ENCODE measurements at regions not wholly inside any gene's neighbourhood (a gene's known extent, or its start where the extent isn't known, plus 50 kb on each side); places are given as distances from the start of the nearest gene placed in this dataset.

- Histone ChIP-seq H4K8ac (ENCODE audit: low read depth, low read length) (no peak overlapping the region), H3K36me3 (ENCODE audit: control insufficient read depth, insufficient read depth, low read length) (no peaks in the 10 kb centered on the region), H2BK15ac (replicated peaks; ENCODE audit: low read depth) (no peak overlapping the region), H3K27me3 (ENCODE audit: insufficient read depth, low read length, poor library complexity) (no peaks in the 10 kb centered on the region), H3K4ac (ENCODE audit: low read depth, low read length) (no peak overlapping the region), H3K4me1 (ENCODE audit: control insufficient read depth, low read depth, low read length) (peaks cover 2% of the 10 kb centered on the region), H3K18ac (ENCODE audit: low read length) (no peak overlapping the region), H3K79me1 (ENCODE audit: low read length) (no peaks in the 10 kb centered on the region), H3K79me2 (ENCODE audit: control insufficient read depth, insufficient read depth, low read length) (no peaks in the 10 kb centered on the region), H3K23ac (ENCODE audit: low read length) (no peak overlapping the region), H3K27ac (ENCODE audit: low read depth, low read length) (no peak overlapping the region), H2AK5ac (ENCODE audit: low read length) (no peak overlapping the region), H3K4me3 (ENCODE audit: low read length) (no peak overlapping the region), H2BK120ac (ENCODE audit: low read depth, low read length) (no peak overlapping the region), H3K9ac (ENCODE audit: low read length) (no peak overlapping the region), H3K56ac (ENCODE audit: low read length) (no peak overlapping the region), H2BK5ac (ENCODE audit: low read length) (no peak overlapping the region), H3K4me2 (ENCODE audit: low read length) (no peak overlapping the region), H4K5ac (ENCODE audit: low read length) (no peak overlapping the region)
- DNase-seq: no peak
- no CpG with 5 or more reads among the region's 4 CpGs for WGBS (ENCODE audit: extremely low coverage, insufficient coverage, low lambda C conversion rate)
Observed at GRCh38 chr5:58069846-58070245, 390.0 kb downstream of the PLK2 start.

GRCh38 chr5:58069016-58069705 is 390.7 kb downstream of the PLK2 start:
- Histone ChIP-seq H4K8ac (ENCODE audit: low read depth, low read length) (no peak overlapping the region), H3K4ac (ENCODE audit: low read depth, low read length) (no peak overlapping the region), H3K4me3 (ENCODE audit: low read length) (no peak overlapping the region), H3K36me3 (ENCODE audit: control insufficient read depth, insufficient read depth, low read length) (no peaks in the 10 kb centered on the region), H3K27ac (ENCODE audit: low read depth, low read length) (no peak overlapping the region), H3K79me2 (ENCODE audit: control insufficient read depth, insufficient read depth, low read length) (no peaks in the 10 kb centered on the region), H4K5ac (ENCODE audit: low read length) (no peak overlapping the region), H2BK15ac (replicated peaks; ENCODE audit: low read depth) (no peak overlapping the region), H3K18ac (ENCODE audit: low read length) (no peak overlapping the region), H3K4me1 (ENCODE audit: control insufficient read depth, low read depth, low read length) (peaks cover 2% of the 10 kb centered on the region), H2BK120ac (ENCODE audit: low read depth, low read length) (no peak overlapping the region), H2BK5ac (ENCODE audit: low read length) (no peak overlapping the region), H3K56ac (ENCODE audit: low read length) (no peak overlapping the region), H2AK5ac (ENCODE audit: low read length) (no peak overlapping the region), H3K23ac (ENCODE audit: low read length) (no peak overlapping the region), H3K4me2 (ENCODE audit: low read length) (no peak overlapping the region), H3K79me1 (ENCODE audit: low read length) (no peaks in the 10 kb centered on the region), H3K27me3 (ENCODE audit: insufficient read depth, low read length, poor library complexity) (no peaks in the 10 kb centered on the region), H3K9ac (ENCODE audit: low read length) (no peak overlapping the region)
- DNase-seq: no peak
- no CpG with 5 or more reads among the region's 31 CpGs for WGBS (ENCODE audit: extremely low coverage, insufficient coverage, low lambda C conversion rate)

- Histone ChIP-seq H3K79me2 (ENCODE audit: control insufficient read depth, insufficient read depth, low read length) (no peaks in the 10 kb centered on the region), H4K5ac (ENCODE audit: low read length) (no peak overlapping the region), H2AK5ac (ENCODE audit: low read length) (no peak overlapping the region), H3K18ac (ENCODE audit: low read length) (no peak overlapping the region), H3K27ac (ENCODE audit: low read depth, low read length) (no peak overlapping the region), H3K4me2 (ENCODE audit: low read length) (no peak overlapping the region), H2BK120ac (ENCODE audit: low read depth, low read length) (no peak overlapping the region), H3K36me3 (ENCODE audit: control insufficient read depth, insufficient read depth, low read length) (no peaks in the 10 kb centered on the region), H3K4me3 (ENCODE audit: low read length) (no peak overlapping the region), H2BK15ac (replicated peaks; ENCODE audit: low read depth) (no peak overlapping the region), H3K56ac (ENCODE audit: low read length) (no peak overlapping the region), H2BK5ac (ENCODE audit: low read length) (no peak overlapping the region), H3K79me1 (ENCODE audit: low read length) (no peaks in the 10 kb centered on the region), H3K4ac (ENCODE audit: low read depth, low read length) (no peak overlapping the region), H4K8ac (ENCODE audit: low read depth, low read length) (no peak overlapping the region), H3K9ac (ENCODE audit: low read length) (no peak overlapping the region), H3K27me3 (ENCODE audit: insufficient read depth, low read length, poor library complexity) (no peaks in the 10 kb centered on the region), H3K23ac (ENCODE audit: low read length) (no peak overlapping the region), H3K4me1 (ENCODE audit: control insufficient read depth, low read depth, low read length) (no peaks in the 10 kb centered on the region)
- WGBS (ENCODE audit: extremely low coverage, insufficient coverage, low lambda C conversion rate): no CpG with 5 or more reads among the region's 1 CpG
- no peak for DNase-seq
Observed at GRCh38 chr5:58066557-58066956, 393.3 kb downstream of the PLK2 start.

- no peak overlapping the region for H3K18ac ChIP-seq (ENCODE audit: low read length)
- H3K23ac ChIP-seq (ENCODE audit: low read length): no peak overlapping the region
- H3K4me2 ChIP-seq (ENCODE audit: low read length): no peak overlapping the region
- no peak for DNase-seq
- H3K4me1 ChIP-seq (ENCODE audit: control insufficient read depth, low read depth, low read length): no peaks in the 10 kb centered on the region
- H2BK120ac ChIP-seq (ENCODE audit: low read depth, low read length): no peak overlapping the region
- H3K79me2 ChIP-seq (ENCODE audit: control insufficient read depth, insufficient read depth, low read length): no peaks in the 10 kb centered on the region
- no peak overlapping the region for H2BK15ac ChIP-seq (replicated peaks; ENCODE audit: low read depth)
- no peak overlapping the region for H3K9ac ChIP-seq (ENCODE audit: low read length)
- no peak overlapping the region for H3K4ac ChIP-seq (ENCODE audit: low read depth, low read length)
- H2AK5ac ChIP-seq (ENCODE audit: low read length): no peak overlapping the region
- no peak overlapping the region for H2BK5ac ChIP-seq (ENCODE audit: low read length)
- no peak overlapping the region for H3K4me3 ChIP-seq (ENCODE audit: low read length)
- no peak overlapping the region for H3K27ac ChIP-seq (ENCODE audit: low read depth, low read length)
- H4K8ac ChIP-seq (ENCODE audit: low read depth, low read length): no peak overlapping the region
- H3K36me3 ChIP-seq (ENCODE audit: control insufficient read depth, insufficient read depth, low read length): no peaks in the 10 kb centered on the region
- no peaks in the 10 kb centered on the region for H3K79me1 ChIP-seq (ENCODE audit: low read length)
- no peak overlapping the region for H3K56ac ChIP-seq (ENCODE audit: low read length)
- WGBS (ENCODE audit: extremely low coverage, insufficient coverage, low lambda C conversion rate): no CpG with 5 or more reads among the region's 2 CpGs
- no peaks in the 10 kb centered on the region for H3K27me3 ChIP-seq (ENCODE audit: insufficient read depth, low read length, poor library complexity)
- H4K5ac ChIP-seq (ENCODE audit: low read length): no peak overlapping the region
Observed at GRCh38 chr5:58066076-58066475, 393.8 kb downstream of the PLK2 start.

GRCh38 chr5:58064801-58065200 is 395.1 kb downstream of the PLK2 start:
- Histone ChIP-seq H3K36me3 (ENCODE audit: control insufficient read depth, insufficient read depth, low read length) (no peaks in the 10 kb centered on the region), H3K27me3 (ENCODE audit: insufficient read depth, low read length, poor library complexity) (no peaks in the 10 kb centered on the region), H2BK15ac (replicated peaks; ENCODE audit: low read depth) (no peak overlapping the region), H3K18ac (ENCODE audit: low read length) (no peak overlapping the region), H4K5ac (ENCODE audit: low read length) (no peak overlapping the region), H3K56ac (ENCODE audit: low read length) (no peak overlapping the region), H3K4me2 (ENCODE audit: low read length) (no peak overlapping the region), H2BK5ac (ENCODE audit: low read length) (no peak overlapping the region), H3K23ac (ENCODE audit: low read length) (no peak overlapping the region), H3K27ac (ENCODE audit: low read depth, low read length) (no peak overlapping the region), H3K4me3 (ENCODE audit: low read length) (no peak overlapping the region), H3K79me2 (ENCODE audit: control insufficient read depth, insufficient read depth, low read length) (no peaks in the 10 kb centered on the region), H3K9ac (ENCODE audit: low read length) (no peak overlapping the region), H2BK120ac (ENCODE audit: low read depth, low read length) (no peak overlapping the region), H3K4me1 (ENCODE audit: control insufficient read depth, low read depth, low read length) (no peaks in the 10 kb centered on the region), H2AK5ac (ENCODE audit: low read length) (no peak overlapping the region), H4K8ac (ENCODE audit: low read depth, low read length) (no peak overlapping the region), H3K79me1 (ENCODE audit: low read length) (no peaks in the 10 kb centered on the region), H3K4ac (ENCODE audit: low read depth, low read length) (no peak overlapping the region)
- DNase-seq: no peak
- no CpG with 5 or more reads among the region's 2 CpGs for WGBS (ENCODE audit: extremely low coverage, insufficient coverage, low lambda C conversion rate)

GRCh38 chr5:58060996-58061395 is 398.9 kb downstream of the PLK2 start:
- Histone ChIP-seq H3K4me3 (ENCODE audit: low read length) (no peak overlapping the region), H3K27me3 (ENCODE audit: insufficient read depth, low read length, poor library complexity) (no peaks in the 10 kb centered on the region), H4K5ac (ENCODE audit: low read length) (no peak overlapping the region), H3K23ac (ENCODE audit: low read length) (no peak overlapping the region), H3K56ac (ENCODE audit: low read length) (no peak overlapping the region), H3K9ac (ENCODE audit: low read length) (no peak overlapping the region), H2BK120ac (ENCODE audit: low read depth, low read length) (no peak overlapping the region), H2BK15ac (replicated peaks; ENCODE audit: low read depth) (no peak overlapping the region), H3K18ac (ENCODE audit: low read length) (no peak overlapping the region), H2BK5ac (ENCODE audit: low read length) (no peak overlapping the region), H3K79me1 (ENCODE audit: low read length) (no peaks in the 10 kb centered on the region), H3K4me1 (ENCODE audit: control insufficient read depth, low read depth, low read length) (no peaks in the 10 kb centered on the region), H3K4ac (ENCODE audit: low read depth, low read length) (no peak overlapping the region), H2AK5ac (ENCODE audit: low read length) (no peak overlapping the region), H3K27ac (ENCODE audit: low read depth, low read length) (no peak overlapping the region), H4K8ac (ENCODE audit: low read depth, low read length) (no peak overlapping the region), H3K79me2 (ENCODE audit: control insufficient read depth, insufficient read depth, low read length) (no peaks in the 10 kb centered on the region), H3K36me3 (ENCODE audit: control insufficient read depth, insufficient read depth, low read length) (no peaks in the 10 kb centered on the region), H3K4me2 (ENCODE audit: low read length) (no peak overlapping the region)
- WGBS (ENCODE audit: extremely low coverage, insufficient coverage, low lambda C conversion rate): no CpG with 5 or more reads among the region's 3 CpGs
- no peak for DNase-seq
